CD8-positive, alpha-beta memory T cell (primary cell): ENCODE measurements at regions not wholly inside any gene's neighbourhood (a gene's known extent, or its start where the extent isn't known, plus 50 kb on each side); places are given as distances from the start of the nearest gene placed in this dataset.
A peak's percentile ranks its signal among the peaks of the same experiment; 100 is the strongest.

Source experiments
- CTCF ChIA-PET: fragments of 350-600 bp; sonication (Branson Sonifier 250); formaldehyde crosslinking; loops from one replicate; lab custom pipeline; 2021; ENCODE audit warnings: antibody characterized with exemption; lab: Charles Lee
- POLR2A ChIA-PET: fragments of 350-600 bp; sonication (Branson Sonifier 250); formaldehyde crosslinking; loops from one replicate; lab custom pipeline; 2021; ENCODE audit warnings: antibody characterized with exemption; lab: Charles Lee
- DNase-seq, 5 donors: peaks; one replicate each; pipeline versions ENCODE4 v3.0.0 to v3.0.0-alpha.2; 2020 to 2022; ENCODE audit warnings: mixed read lengths in 1 of 5
- H3K27ac ChIP-seq: one replicate; pipeline ENCODE4 v1.7.0; 2013; ENCODE audit warnings: low read depth, mild to moderate bottlenecking, low read length, moderate library complexity
- H3K27me3 ChIP-seq: 2 replicates; pipeline ENCODE4 v1.7.0; 2013; ENCODE audit warnings: low read length, mild to moderate bottlenecking; ENCODE audit not compliant: insufficient read depth, poor library complexity, severe bottlenecking
- H3K36me3 ChIP-seq: 2 replicates; pipeline ENCODE4 v1.7.0; 2013; ENCODE audit warnings: mild to moderate bottlenecking, low read length, moderate library complexity; ENCODE audit not compliant: insufficient read depth
- H3K4me1 ChIP-seq: 2 replicates; pipeline ENCODE4 v1.7.0; 2013; ENCODE audit warnings: mild to moderate bottlenecking, low read length, moderate library complexity; ENCODE audit not compliant: insufficient read depth
- H3K4me3 ChIP-seq: 2 replicates; pipeline ENCODE4 v1.7.0; 2013; ENCODE audit warnings: mild to moderate bottlenecking, low read length
- H3K9me3 ChIP-seq: 2 replicates; pipeline ENCODE4 v1.7.0; 2013; ENCODE audit warnings: mild to moderate bottlenecking, low read length
- H3K27ac Mint-ChIP-seq, 8 donors: one replicate each; pipeline ENCODE4 v1.8.0; 2020 to 2021; ENCODE audit warnings: mixed read lengths in 8 of 8, mild to moderate bottlenecking in 6 of 8, inconsistent platforms in 3 of 8, moderate library complexity in 3 of 8
- H3K27me3 Mint-ChIP-seq, 2 donors: one replicate each; pipeline ENCODE4 v1.8.0; 2020 to 2021; ENCODE audit warnings: mixed read lengths in 2 of 2, mild to moderate bottlenecking in 1 of 2, moderate library complexity in 1 of 2
- H3K36me3 Mint-ChIP-seq, 3 donors: one replicate each; pipeline ENCODE4 v1.8.0; 2020 to 2021; ENCODE audit warnings: mixed read lengths in 3 of 3, inconsistent platforms in 1 of 3, mild to moderate bottlenecking in 1 of 3
- H3K4me1 Mint-ChIP-seq, 3 donors: one replicate each; pipeline ENCODE4 v1.8.0; 2020 to 2021; ENCODE audit warnings: mixed read lengths in 3 of 3, inconsistent platforms in 1 of 3, mild to moderate bottlenecking in 1 of 3
- H3K4me3 Mint-ChIP-seq, 7 donors: one replicate each; pipeline ENCODE4 v1.8.0; 2020 to 2021; ENCODE audit warnings: mixed read lengths in 7 of 7, mild to moderate bottlenecking in 6 of 7, moderate library complexity in 4 of 7, inconsistent platforms in 2 of 7
- H3K9me3 Mint-ChIP-seq, 5 donors: one replicate each; pipeline ENCODE4 v1.8.0; 2020 to 2022; ENCODE audit warnings: mixed read lengths in 5 of 5, mild to moderate bottlenecking in 3 of 5, moderate library complexity in 2 of 5, inconsistent platforms in 1 of 5

DNA sequence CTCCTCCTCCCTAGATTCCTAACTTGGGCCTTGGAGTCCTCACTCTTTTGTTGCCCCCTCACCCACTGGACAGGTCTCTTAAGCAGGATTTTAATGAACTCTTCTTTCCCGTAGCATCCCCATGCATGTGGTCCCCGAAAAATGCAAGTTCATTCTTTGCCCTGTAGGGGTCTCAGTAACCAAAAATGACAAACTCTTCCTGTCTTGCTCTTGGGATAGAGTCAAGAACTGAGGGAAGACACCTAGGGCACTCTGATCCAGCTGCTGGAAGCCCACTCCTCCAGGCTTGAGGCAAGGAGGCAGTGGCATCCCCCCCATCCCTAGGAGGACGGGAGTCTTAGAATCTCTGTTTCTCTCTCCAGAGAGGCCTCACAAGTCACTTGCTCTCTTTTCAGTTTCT is 987.0 kb downstream of the DIAPH3 start:
- DNase-seq = no peak
- H3K27ac ChIP-seq = no peak overlapping the region
- no peaks in the 10 kb centered on the region for H3K4me1 ChIP-seq
- H3K4me3 ChIP-seq = no peak overlapping the region
- Mint-ChIP-seq H3K4me3 (no peak overlapping the region), H3K36me3 (no peaks in the 10 kb centered on the region), H3K27ac (no peak overlapping the region), H3K4me1 (no peaks in the 10 kb centered on the region), H3K27me3 (peaks cover 0 to 3% of the 10 kb centered on the region in 2 donors), H3K9me3 (peaks cover 0 to 5% (median 0%) of the 10 kb centered on the region in 5 donors)
- H3K9me3 ChIP-seq = no peaks in the 10 kb centered on the region
- no peaks in the 10 kb centered on the region for H3K27me3 ChIP-seq
- POLR2A ChIA-PET = no interaction called here
- CTCF ChIA-PET = no interaction called here
- no peaks in the 10 kb centered on the region for H3K36me3 ChIP-seq

GRCh38 chr13:59178344-59178743 is 985.4 kb downstream of the DIAPH3 start:
- no peaks in the 10 kb centered on the region for H3K36me3 ChIP-seq
- no peaks in the 10 kb centered on the region for H3K9me3 ChIP-seq
- Mint-ChIP-seq H3K9me3 (peaks cover 0 to 5% (median 0%) of the 10 kb centered on the region in 5 donors), H3K36me3 (no peaks in the 10 kb centered on the region), H3K27me3 (peaks cover 0 to 3% of the 10 kb centered on the region in 2 donors), H3K4me3 (no peak overlapping the region), H3K27ac (no peak overlapping the region), H3K4me1 (no peaks in the 10 kb centered on the region)
- no peaks in the 10 kb centered on the region for H3K27me3 ChIP-seq
- H3K4me1 ChIP-seq = no peaks in the 10 kb centered on the region
- no peak for DNase-seq
- ChIA-PET POLR2A (no interaction called here), CTCF (no interaction called here)
- no peak overlapping the region for H3K27ac ChIP-seq
- H3K4me3 ChIP-seq = no peak overlapping the region

DNA sequence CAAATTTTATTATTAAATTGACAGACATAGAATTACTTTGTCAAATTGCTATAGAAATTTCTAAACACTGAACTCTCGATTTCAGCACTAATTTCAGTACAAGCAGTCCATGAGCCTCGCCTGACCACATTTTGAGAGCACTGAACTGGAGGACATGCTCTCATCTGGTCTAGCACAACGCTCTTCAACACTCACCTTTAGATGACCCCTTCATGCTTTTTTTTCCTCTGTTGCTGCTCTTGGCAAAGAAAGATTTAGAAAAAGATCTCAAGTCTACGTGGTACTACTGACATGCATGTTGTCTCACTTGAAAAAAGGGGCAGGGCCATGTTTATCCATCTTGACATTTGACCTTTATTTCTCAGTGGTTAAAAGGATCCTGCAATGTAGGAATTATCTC is 981.5 kb downstream of the DIAPH3 start:
- no peak overlapping the region for H3K4me3 ChIP-seq
- H3K36me3 Mint-ChIP-seq = no peaks in the 10 kb centered on the region
- H3K27ac Mint-ChIP-seq = peak overlapping the region in 1 of 8 donors; percentile 66
- H3K27me3 ChIP-seq = no peaks in the 10 kb centered on the region
- H3K4me3 Mint-ChIP-seq = no peak overlapping the region
- peaks cover 0 to 2% (median 0%) of the 10 kb centered on the region in 5 donors for H3K9me3 Mint-ChIP-seq
- H3K4me1 Mint-ChIP-seq = no peaks in the 10 kb centered on the region
- no peaks in the 10 kb centered on the region for H3K36me3 ChIP-seq
- H3K9me3 ChIP-seq = no peaks in the 10 kb centered on the region
- H3K27ac ChIP-seq = no peak overlapping the region
- ChIA-PET POLR2A (no interaction called here), CTCF (no interaction called here)
- DNase-seq = no peak
- H3K27me3 Mint-ChIP-seq = peaks cover 0 to 3% of the 10 kb centered on the region in 2 donors
- no peaks in the 10 kb centered on the region for H3K4me1 ChIP-seq

DNA sequence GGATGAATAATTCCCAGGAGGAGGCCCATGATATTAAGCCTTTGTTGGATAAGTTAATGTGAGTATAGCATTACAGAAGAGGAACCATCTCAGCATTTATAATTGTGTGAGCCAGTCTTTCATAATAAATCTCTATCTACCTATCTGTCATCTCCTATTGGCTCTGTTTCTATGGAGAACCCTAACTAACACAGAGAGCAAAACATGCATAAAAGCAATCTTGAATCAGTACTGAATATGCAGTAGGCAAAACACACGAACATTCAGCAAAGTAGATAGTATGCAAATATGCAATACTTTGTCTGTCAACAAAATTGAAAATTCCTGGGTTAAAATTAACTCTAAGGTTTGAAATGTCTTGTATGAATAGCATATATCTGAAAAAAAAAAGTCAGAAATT is 966.3 kb downstream of the DIAPH3 start:
- H3K4me1 ChIP-seq = no peaks in the 10 kb centered on the region
- H3K9me3 ChIP-seq = no peaks in the 10 kb centered on the region
- Mint-ChIP-seq H3K27ac (no peak overlapping the region), H3K36me3 (no peaks in the 10 kb centered on the region), H3K4me3 (no peak overlapping the region), H3K4me1 (no peaks in the 10 kb centered on the region), H3K9me3 (peaks cover 0 to 7% (median 0%) of the 10 kb centered on the region in 5 donors), H3K27me3 (peaks cover 0 to 3% of the 10 kb centered on the region in 2 donors)
- POLR2A ChIA-PET = no interaction called here
- no peak overlapping the region for H3K27ac ChIP-seq
- H3K36me3 ChIP-seq = no peaks in the 10 kb centered on the region
- no peaks in the 10 kb centered on the region for H3K27me3 ChIP-seq
- CTCF ChIA-PET = no interaction called here
- no peak overlapping the region for H3K4me3 ChIP-seq
- DNase-seq = no peak

GRCh38 chr13:59201841-59202240 is 961.9 kb downstream of the DIAPH3 start:
- CTCF ChIA-PET = no interaction called here
- H3K27me3 ChIP-seq = no peaks in the 10 kb centered on the region
- no peak overlapping the region for H3K4me3 ChIP-seq
- Mint-ChIP-seq H3K4me3 (no peak overlapping the region), H3K27ac (no peak overlapping the region), H3K27me3 (peaks cover 0 to 3% of the 10 kb centered on the region in 2 donors), H3K36me3 (no peaks in the 10 kb centered on the region), H3K4me1 (no peaks in the 10 kb centered on the region), H3K9me3 (peaks cover 0 to 4% (median 1%) of the 10 kb centered on the region in 5 donors)
- H3K36me3 ChIP-seq = no peaks in the 10 kb centered on the region
- H3K4me1 ChIP-seq = no peaks in the 10 kb centered on the region
- POLR2A ChIA-PET = no interaction called here
- no peak overlapping the region for H3K27ac ChIP-seq
- no peak for DNase-seq
- H3K9me3 ChIP-seq = no peaks in the 10 kb centered on the region

DNA sequence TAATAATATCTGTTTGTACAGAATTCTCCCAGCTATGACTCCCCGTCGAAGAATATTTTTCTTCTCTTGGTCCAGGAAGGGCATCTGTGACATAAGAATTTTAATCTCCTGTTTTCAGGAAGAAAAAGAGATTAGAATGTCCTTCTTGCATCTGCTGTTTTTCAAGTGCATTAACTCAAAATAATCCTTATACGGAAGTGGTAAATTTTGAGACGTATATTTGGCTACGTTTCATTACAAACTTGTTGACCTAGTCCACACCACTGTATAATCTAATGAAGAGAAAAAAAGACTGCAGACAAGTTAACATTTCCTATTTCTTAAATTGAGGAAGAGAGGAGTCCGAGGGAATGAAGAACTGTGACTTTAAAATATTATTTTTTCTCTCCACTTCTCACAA is 959.9 kb downstream of the DIAPH3 start:
- Mint-ChIP-seq H3K36me3 (no peaks in the 10 kb centered on the region), H3K9me3 (peaks cover 0 to 4% (median 1%) of the 10 kb centered on the region in 5 donors), H3K4me3 (no peak overlapping the region), H3K4me1 (no peaks in the 10 kb centered on the region), H3K27ac (no peak overlapping the region), H3K27me3 (no peaks in the 10 kb centered on the region)
- ChIA-PET CTCF (no interaction called here), POLR2A (no interaction called here)
- Histone ChIP-seq H3K27me3 (no peaks in the 10 kb centered on the region), H3K36me3 (no peaks in the 10 kb centered on the region), H3K4me1 (no peaks in the 10 kb centered on the region), H3K4me3 (no peak overlapping the region), H3K27ac (no peak overlapping the region), H3K9me3 (no peaks in the 10 kb centered on the region)
- DNase-seq = no peak

- Histone ChIP-seq H3K4me1 (no peaks in the 10 kb centered on the region), H3K36me3 (no peaks in the 10 kb centered on the region), H3K27ac (no peak overlapping the region), H3K27me3 (no peaks in the 10 kb centered on the region), H3K4me3 (no peak overlapping the region), H3K9me3 (no peaks in the 10 kb centered on the region)
- no peak for DNase-seq
- Mint-ChIP-seq H3K4me1 (no peaks in the 10 kb centered on the region), H3K36me3 (no peaks in the 10 kb centered on the region), H3K27me3 (no peaks in the 10 kb centered on the region), H3K4me3 (no peak overlapping the region), H3K9me3 (peaks cover 0 to 4% (median 1%) of the 10 kb centered on the region in 5 donors), H3K27ac (no peak overlapping the region)
- ChIA-PET POLR2A (no interaction called here), CTCF (no interaction called here)
Measured at GRCh38 chr13:59205501-59205900, 958.2 kb downstream of the DIAPH3 start.

DNA sequence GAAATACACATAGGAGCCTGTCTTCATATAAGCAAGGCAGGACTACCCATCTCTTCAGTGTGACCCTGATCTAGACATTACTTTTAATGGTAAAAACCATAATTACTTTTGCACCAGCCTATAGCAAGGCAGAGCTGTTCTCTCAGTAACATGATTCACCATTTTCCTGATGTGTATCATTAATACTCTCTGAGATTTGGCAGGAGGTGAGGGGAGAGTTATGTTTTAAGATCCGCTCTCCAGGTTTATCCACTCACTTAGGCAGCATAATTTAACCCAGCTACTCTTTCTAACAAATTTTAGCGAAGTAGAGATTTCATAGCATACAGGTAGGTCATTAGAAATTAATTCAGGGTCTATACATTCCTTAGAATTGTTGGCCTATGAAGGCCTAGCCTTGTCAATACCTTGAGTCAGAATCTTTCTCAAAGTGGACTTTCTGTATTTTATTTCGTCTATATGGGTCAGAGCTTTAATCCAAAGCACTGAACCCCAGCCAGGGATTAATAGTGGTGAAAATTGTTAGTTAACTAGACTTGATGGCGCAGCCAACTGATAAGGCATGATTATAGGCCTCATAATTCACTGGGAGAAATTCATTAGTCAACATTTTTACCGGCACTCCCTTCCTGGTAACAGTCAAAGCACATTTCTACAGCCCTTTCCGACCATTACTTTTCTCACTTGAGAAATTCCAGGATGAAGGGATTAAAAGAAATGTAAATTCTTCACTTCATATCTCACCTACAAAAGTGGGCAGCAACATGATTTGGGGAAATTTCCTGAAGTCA is 955.1 kb downstream of the DIAPH3 start:
- Mint-ChIP-seq H3K27ac (no peak overlapping the region), H3K4me1 (no peaks in the 10 kb centered on the region), H3K36me3 (no peaks in the 10 kb centered on the region), H3K9me3 (peaks cover 0 to 3% (median 1%) of the 10 kb centered on the region in 5 donors), H3K4me3 (no peak overlapping the region), H3K27me3 (no peaks in the 10 kb centered on the region)
- POLR2A ChIA-PET = no interaction called here
- CTCF ChIA-PET = no interaction called here
- H3K4me1 ChIP-seq = no peaks in the 10 kb centered on the region
- no peaks in the 10 kb centered on the region for H3K27me3 ChIP-seq
- H3K27ac ChIP-seq = no peak overlapping the region
- H3K4me3 ChIP-seq = no peak overlapping the region
- no peaks in the 10 kb centered on the region for H3K36me3 ChIP-seq
- no peak for DNase-seq
- H3K9me3 ChIP-seq = no peaks in the 10 kb centered on the region
